ENCODE measurements at regions not wholly inside any gene's neighbourhood (a gene's known extent, or its start where the extent isn't known, plus 50 kb on each side); places are given as distances from the start of the nearest gene placed in this dataset.

GRCh38 chr2:107621186-107622165, 205.2 kb upstream of the RGPD4 start:
- DNase-seq (ENCODE audit: low spot score): no peak

DNA sequence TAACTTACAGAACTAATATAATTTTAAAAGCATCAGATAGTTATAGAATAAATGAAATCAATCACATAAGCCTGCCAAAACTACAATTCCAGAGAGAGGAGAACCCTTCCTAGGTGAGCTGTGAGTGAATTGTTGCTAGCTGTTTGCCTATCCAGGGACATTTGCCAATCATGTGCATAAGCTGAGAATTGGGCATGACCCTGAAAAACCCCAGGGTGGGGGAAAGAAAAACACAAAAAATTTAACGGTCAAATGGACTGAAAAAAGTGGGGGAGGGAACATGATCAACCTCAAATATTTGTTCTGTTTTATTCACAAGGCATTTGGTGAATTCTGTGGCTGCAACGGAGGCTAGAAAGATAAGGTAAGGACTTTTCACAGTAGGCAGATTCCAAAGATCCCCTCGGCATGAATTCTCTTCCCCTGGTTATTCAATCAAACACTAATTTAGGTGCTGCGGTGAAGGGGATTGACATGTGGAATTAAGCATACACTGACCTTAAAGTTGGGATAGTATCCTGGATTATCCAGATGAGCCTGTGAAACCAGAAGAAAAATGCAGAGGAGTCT, 203.9 kb upstream of the RGPD4 start:
- DNase-seq (ENCODE audit: low spot score): no peak

DNA sequence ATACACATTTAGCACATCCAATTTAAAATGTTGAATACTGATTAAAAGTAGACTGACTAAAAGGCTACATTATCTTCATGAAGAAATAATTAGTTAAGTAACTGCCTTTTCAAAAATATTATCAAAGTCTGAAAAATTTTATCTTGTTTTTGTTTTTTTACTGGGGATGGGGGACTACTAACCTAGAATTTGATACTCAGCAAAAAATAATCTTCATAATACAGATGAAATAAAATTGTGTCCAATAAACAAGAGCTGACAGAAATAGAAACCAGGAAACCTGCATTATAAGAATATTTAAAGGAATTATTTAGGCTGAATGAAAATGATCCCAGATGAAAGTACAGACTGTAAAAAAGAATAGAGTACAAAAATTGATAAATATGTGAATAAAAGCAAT, 200.7 kb upstream of the RGPD4 start:
- DNase-seq (ENCODE audit: low spot score): no peak

- peak; percentile 28 for DNase-seq (ENCODE audit: low spot score)
These were observed 199.5 kb upstream of the RGPD4 start for GRCh38 chr2:107627164-107627563.

DNA sequence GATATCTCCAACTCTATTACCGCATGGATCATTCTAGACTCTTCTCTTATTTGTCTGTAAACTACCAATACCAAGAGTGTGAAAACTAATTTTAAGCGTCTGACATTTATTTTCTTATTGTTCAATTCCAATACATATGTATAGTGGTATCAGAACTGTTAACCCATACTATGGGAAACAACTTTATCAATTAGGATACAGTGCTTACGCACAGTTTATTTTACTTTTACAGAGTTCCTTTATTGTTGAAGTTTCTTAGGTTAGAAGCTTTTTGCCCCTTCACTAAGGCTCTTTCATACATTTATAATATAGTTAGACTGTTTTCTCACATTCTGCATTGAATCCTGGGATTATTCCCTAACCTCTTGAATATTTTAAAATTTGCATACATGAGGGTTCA, 198.8 kb upstream of the RGPD4 start:
- DNase-seq (ENCODE audit: low spot score): no peak

- no peak for DNase-seq (ENCODE audit: low spot score)
These were observed 193.0 kb upstream of the RGPD4 start for GRCh38 chr2:107633580-107634147.

DNA sequence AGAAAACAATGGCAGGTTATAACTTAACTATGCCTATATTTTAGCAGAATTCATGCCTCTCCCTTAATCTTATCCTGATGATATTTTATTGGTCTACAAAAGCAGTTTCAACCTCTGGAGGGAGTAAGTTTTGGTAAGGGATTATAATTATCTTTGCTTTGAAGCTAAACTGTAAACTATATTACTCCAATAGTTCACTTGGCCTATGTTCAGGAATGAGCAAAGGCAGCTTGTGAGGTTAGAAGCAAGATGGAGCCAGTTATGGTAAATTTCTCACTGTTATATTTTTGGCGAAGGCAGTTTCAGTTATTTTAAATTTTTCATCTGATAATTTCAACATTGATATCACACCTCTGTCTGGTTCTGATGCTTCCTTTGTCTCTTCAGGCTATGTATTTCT, 192.5 kb upstream of the RGPD4 start:
- no peak for DNase-seq (ENCODE audit: low spot score)

DNA sequence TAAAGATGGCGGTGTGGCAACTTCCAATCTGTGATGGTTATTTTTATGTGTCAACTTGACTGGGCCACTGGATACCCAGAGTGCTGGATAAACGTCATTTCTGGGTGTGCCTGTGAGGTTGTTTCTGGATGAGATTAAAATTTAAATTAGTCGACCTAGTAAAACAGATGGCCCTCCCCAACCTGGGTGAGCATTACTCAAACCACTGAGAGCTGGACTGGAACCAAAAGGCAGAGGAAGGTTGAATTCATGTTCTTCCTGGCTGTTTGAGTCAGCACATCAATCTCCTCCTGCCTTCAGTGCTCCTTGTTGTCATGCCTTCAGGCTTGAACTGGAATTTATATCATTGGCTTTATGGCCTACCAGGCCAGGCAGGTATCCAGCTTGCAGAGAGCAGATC, 190.8 kb upstream of the RGPD4 start:
- DNase-seq (ENCODE audit: low spot score): peak; percentile 3

DNA sequence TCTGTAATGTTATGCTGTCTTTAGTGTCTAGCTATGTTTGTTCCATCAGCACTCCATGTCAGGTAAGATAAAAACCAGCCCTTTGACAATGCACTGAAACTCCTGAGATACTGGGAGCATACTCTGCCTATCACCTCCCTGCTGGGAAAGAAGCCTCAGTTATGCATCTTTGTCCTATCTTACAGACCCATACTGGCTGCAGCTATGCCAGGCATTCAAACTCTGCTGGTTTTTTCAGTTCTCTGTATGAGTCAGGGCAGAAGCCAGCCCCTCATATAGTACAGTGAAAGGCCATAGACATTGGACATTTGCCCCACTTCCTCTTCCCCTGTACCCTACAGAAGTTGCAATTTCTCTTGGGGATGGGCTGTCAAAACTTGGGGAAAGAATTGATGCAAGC, 181.1 kb upstream of the RGPD4 start:
- no peak for DNase-seq (ENCODE audit: low spot score)

DNA sequence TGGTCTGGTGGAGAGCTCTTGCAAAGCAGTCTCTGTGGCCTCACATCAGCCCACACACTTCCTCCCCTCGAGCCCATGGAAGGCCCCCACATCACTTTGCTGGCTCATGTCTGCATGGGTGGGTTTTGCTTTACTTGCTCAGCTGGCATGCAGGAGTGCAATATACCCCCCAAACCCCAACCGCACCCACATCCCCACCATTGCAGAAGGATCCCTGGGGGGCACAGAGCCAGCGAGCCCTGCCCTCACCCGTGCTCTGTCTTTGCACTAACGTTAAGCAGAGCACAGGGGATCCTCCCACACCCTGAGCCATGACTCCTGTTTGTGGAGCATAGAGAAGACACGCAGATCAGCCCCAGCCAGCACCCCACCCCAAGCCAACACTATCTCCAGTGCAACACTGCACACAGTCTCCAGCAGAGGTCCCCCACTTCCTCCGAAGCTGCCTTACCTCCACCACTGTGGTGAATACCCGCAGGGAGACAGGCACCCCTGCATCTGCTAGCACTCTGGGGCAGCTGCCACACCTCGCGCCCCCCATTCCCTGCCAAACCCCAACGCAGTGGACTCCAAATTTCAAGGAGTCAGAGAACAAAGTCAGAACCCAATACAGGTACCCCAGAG, 177.8 kb upstream of the RGPD4 start:
- DNase-seq (ENCODE audit: low spot score): no peak

- DNase-seq (ENCODE audit: low spot score): no peak
These were observed 169.6 kb upstream of the RGPD4 start for GRCh38 chr2:107657049-107657448.

DNA sequence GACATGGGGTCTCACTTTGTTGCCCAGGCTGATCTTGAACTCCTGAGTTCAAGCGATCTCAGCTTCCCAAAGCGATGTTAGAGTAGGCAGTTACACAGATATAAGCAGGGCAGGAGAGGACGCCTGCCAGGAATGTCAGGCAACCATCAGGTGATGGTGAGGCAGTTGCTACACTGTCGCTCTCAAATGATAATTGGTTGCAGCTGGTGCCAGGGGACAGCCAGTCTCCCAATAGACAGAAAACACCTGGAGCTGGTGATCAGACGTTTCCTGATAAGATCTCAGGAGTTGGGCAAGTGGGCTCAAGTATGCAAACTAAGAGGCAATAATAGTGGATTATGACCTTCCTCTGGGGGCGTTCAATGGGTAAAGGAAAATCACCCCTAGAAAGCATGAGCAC, 163.1 kb upstream of the RGPD4 start:
- DNase-seq (ENCODE audit: low spot score): peak; percentile 76

DNA sequence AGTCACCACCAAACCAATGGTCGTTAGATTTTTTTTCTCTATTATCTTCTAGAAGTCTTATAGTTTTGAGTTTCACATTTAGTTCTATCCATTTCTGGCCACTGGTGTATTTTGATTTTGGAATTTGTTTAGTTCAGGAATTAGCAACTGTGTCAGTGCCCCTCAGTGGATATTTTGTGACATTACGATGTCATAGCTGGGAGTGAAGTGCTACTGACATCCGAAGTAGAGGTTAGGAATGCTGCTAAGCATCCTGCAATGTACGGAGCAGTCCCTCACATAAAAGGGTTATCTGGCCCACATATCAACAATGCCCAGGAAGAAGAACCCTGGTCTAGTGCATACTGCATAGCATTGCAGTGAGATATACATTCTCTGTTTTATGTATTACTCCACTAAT, 157.4 kb upstream of the RGPD4 start:
- DNase-seq (ENCODE audit: low spot score): peak; percentile 37

- DNase-seq (ENCODE audit: low spot score): no peak
These were observed 144.8 kb upstream of the RGPD4 start for GRCh38 chr2:107681936-107682335.

DNA sequence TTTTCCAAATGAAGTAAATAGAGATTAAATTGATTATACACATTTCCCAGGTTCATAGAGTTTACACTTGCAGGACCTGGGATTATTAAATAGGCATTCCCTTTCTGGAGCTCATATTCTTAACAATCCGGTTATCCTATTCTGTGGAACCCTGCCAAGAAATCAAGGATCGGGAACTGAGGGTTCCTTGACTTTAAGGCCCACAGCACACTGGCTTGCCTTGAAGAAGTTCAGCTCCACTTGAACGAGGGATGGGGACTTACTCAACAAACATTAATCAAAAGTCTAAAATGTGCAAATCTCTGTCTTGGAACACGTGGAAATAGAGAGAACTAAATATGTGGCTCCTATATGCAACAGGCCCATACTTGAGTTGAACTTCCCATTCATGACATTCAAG, 142.3 kb upstream of the RGPD4 start:
- no peak for DNase-seq (ENCODE audit: low spot score)

DNA sequence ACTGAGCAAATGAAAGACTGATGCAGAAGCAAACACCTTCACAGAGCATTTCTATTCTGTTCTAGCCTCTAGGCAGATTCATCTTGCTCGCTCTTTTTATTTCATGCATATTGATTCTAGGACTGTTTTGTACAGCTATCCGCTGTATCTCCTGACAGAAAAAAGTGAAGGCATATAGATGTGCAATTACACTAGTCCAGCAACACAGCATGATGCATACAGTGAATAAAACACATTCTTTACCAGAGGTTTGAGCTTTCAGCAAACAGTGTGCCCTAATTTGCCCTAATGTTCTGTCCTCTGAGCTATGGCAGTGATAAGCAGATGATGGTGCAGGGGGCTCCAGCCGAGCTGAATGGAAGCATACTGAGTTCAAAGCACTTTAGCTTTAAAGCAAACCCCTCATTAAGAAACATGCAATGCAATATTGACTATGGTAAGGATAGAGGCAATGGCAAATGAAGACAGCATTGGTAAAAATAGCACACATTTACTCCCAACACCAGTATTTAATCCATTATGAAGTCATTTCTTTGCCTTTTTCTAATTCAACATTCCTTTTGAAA, 141.2 kb upstream of the RGPD4 start:
- DNase-seq (ENCODE audit: low spot score): no peak

GRCh38 chr2:107687073-107687472, 139.6 kb upstream of the RGPD4 start:
- no peak for DNase-seq (ENCODE audit: low spot score)

DNA sequence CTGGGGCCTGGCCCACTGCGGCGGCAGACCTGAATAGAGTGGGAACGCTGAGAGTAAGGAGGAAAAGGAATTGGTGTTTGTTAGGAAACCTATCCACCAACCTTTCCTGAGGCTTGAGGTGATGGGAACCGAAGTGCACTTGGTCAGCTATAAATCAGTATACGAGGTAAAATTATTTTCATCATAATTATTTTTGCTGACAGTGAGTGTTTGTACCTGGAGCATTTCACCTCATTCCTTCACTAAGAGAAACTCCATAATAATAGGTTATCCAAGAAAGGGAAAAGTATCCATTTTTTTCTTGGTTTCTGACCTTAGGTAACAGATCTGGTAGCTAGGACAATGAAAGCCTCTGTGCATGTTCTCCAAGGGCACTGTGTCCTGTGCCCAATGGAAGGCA, 138.6 kb upstream of the RGPD4 start:
- no peak for DNase-seq (ENCODE audit: low spot score)

GRCh38 chr2:107693604-107694003, 133.1 kb upstream of the RGPD4 start:
- no peak for DNase-seq (ENCODE audit: low spot score)

- DNase-seq (ENCODE audit: low spot score): no peak
These were observed 132.0 kb upstream of the RGPD4 start for GRCh38 chr2:107694667-107695066.

DNA sequence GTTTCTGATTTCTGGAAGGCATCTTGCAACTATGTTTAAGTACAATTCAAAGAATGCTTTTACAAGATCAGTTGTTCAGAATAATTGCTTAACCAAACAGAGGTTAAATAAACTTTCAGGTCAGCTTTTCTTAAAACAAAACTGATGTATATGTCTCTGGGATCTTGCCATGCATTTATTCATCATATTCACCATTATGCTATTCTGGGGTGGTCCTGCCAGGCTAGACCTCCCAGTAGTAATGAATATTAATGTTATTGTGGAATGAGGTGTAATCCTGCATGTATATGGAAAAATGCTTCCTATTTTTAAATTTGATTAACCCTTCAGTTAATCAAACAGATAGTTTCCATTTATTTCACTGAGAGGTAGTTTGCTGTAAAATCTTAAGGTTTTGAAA, 129.3 kb upstream of the RGPD4 start:
- no peak for DNase-seq (ENCODE audit: low spot score)

DNA sequence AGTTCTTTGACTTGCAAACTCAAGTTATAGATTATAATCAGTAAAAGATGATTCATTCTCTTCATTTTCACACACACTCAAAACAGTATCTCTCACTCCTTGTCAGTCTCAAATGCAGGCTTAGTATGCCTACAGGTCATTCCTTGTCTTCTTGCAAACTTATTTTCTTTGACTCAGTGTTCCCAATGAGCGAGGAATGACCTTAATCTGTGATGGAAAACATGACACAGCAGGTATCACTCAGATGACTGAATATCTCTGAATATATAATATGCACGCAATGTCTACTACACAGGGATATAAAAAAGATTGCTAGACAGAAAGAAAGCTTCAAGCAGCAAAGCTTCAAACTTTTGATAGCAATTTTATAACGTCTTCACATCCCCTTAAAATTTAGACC, 127.8 kb upstream of the RGPD4 start:
- DNase-seq (ENCODE audit: low spot score): no peak

Measured in SK-N-DZ (cell line).